ENCODE measurements at regions not wholly inside any gene's neighbourhood (a gene's known extent, or its start where the extent isn't known, plus 50 kb on each side); places are given as distances from the start of the nearest gene placed in this dataset.

GRCh38 chr12:89995870-89996269 is 287.2 kb upstream of the ATP2B1 start:
- TF ChIP-seq POLR2A (IDR thresholded peaks at IDR 0.05), result no peak
- TF ChIP-seq POLR2AphosphoS5 (IDR thresholded peaks at IDR 0.05), result no peak

Data from stomach (tissue), 4 donors.